K562 (cell line): ENCODE measurements at regions not wholly inside any gene's neighbourhood (a gene's known extent, or its start where the extent isn't known, plus 50 kb on each side); places are given as distances from the start of the nearest gene placed in this dataset.

Experiments
- ATAC-seq: fragments of 200-7000 bp; cut with Tn5 transposase; 3 replicates; pipeline ENCODE4 v1.9.1; 2020; ENCODE audit warnings: moderate library complexity
- BruUV-seq: library from RNA; stranded (reverse); fragments of 400-500 nt; replicated peaks from 2 replicates; lab custom pipeline; 2021; lab: Mats Ljungman, UMichigan
- CTCF ChIA-PET: fragments of 300-600 bp; formaldehyde crosslinking; extraction: SDS; loops from one replicate; lab custom pipeline; 2021; ENCODE audit warnings: low intra/inter-chr PET ratio; lab: Yijun Ruan, JAX
- POLR2A ChIA-PET: fragments of 300-600, 350-650 bp; sonication (Branson Sonifier 250); formaldehyde crosslinking; extraction: SDS; loops from one replicate; lab custom pipeline; 2021; ENCODE audit warnings: antibody characterized with exemption, inconsistent platforms; lab: Yijun Ruan, JAX
- DNase-seq, 4 experiments: peaks; one replicate each; pipeline versions ENCODE4 v3.0.0 to v3.0.0-alpha.2; 2011 to 2018; ENCODE audit warnings: low spot score in 3 of 4, mixed read lengths in 3 of 4; ENCODE audit errors: extremely low read depth in 1 of 4
- FAIRE-seq: peaks from 2 replicates; lab custom pipeline; 2011; peaks lifted over from hg19 to GRCh38; lab: Jason Lieb, UNC
- H2AFZ ChIP-seq: 2 replicates; pipeline ENCODE4 v1.6.0; 2011; ENCODE audit warnings: low read depth, low read length, control low read depth, inconsistent platforms
- H3K27ac ChIP-seq: fragments of 200-600 bp; 3 replicates; pipeline ENCODE4 v1.8.0; 2011; ENCODE audit warnings: low read depth, mild to moderate bottlenecking, control low read depth, inconsistent platforms, low read length, moderate library complexity, mixed read lengths; ENCODE audit errors: extremely low read depth
- H3K27me3 ChIP-seq, 2 experiments: fragments of 300-600 bp in 1 of 2; 2 replicates in 1 of 2; 3 replicates in 1 of 2; pipeline versions ENCODE4 v1.6.0 to v1.8.0; 2011; ENCODE audit warnings: inconsistent platforms in 2 of 2, low read length in 2 of 2, mild to moderate bottlenecking in 1 of 2, mixed read lengths in 1 of 2, moderate library complexity in 1 of 2; ENCODE audit not compliant: control insufficient read depth in 2 of 2, insufficient read depth in 2 of 2
- H3K36me3 ChIP-seq: fragments of 300-600 bp; 3 replicates; pipeline ENCODE4 v1.8.0; 2011; ENCODE audit warnings: mild to moderate bottlenecking, low read length, inconsistent platforms; ENCODE audit not compliant: control insufficient read depth, insufficient read depth
- H3K4me1 ChIP-seq, 2 experiments: fragments of 200-600 bp in 1 of 2; replicated peaks in 1 of 2; 2 replicates in 1 of 2; 3 replicates in 1 of 2; pipeline versions ENCODE4 v1.5.1 to v1.8.0; 2011; ENCODE audit warnings: inconsistent platforms in 2 of 2, low read length in 2 of 2, mild to moderate bottlenecking in 1 of 2, mixed read lengths in 1 of 2, moderate library complexity in 1 of 2; ENCODE audit not compliant: control insufficient read depth in 2 of 2, insufficient read depth in 2 of 2
- H3K4me2 ChIP-seq: 2 replicates; pipeline ENCODE4 v1.6.1; 2011; ENCODE audit warnings: low read length, control low read depth, inconsistent platforms, mixed read lengths; ENCODE audit not compliant: insufficient read depth
- H3K4me3 ChIP-seq: fragments of 200-600 bp; sonication (generic), shearing (Covaris generic); 2 replicates; pipeline ENCODE4 v1.5.1; 2016; ENCODE audit warnings: control low read depth, inconsistent platforms
- H3K79me2 ChIP-seq: fragments of 200-600 bp; 3 replicates; pipeline ENCODE4 v1.8.0; 2011; ENCODE audit warnings: low read length, inconsistent platforms; ENCODE audit not compliant: control insufficient read depth, insufficient read depth
- H3K9ac ChIP-seq, 2 experiments: 2 replicates each; pipeline versions ENCODE4 v1.6.0 to v1.6.1; 2011; ENCODE audit warnings: low read depth in 2 of 2, low read length in 2 of 2, control low read depth in 1 of 2, inconsistent platforms in 1 of 2, mild to moderate bottlenecking in 1 of 2, mixed read lengths in 1 of 2; ENCODE audit not compliant: insufficient read depth in 1 of 2
- H3K9me1 ChIP-seq: one replicate; pipeline ENCODE4 v1.6.0; 2011; ENCODE audit warnings: inconsistent platforms, mild to moderate bottlenecking, low read length, moderate library complexity; ENCODE audit not compliant: control insufficient read depth, insufficient read depth
- H3K9me3 ChIP-seq: replicated peaks from 2 replicates; pipeline ENCODE4 v1.5.1; 2011; ENCODE audit warnings: low read depth, low read length, inconsistent platforms; ENCODE audit not compliant: control insufficient read depth, insufficient read depth
- H4K20me1 ChIP-seq: replicated peaks from 2 replicates; pipeline ENCODE4 v1.6.1; 2011; ENCODE audit warnings: low read length, inconsistent platforms, mixed read lengths; ENCODE audit not compliant: control insufficient read depth, insufficient read depth
- ARID1B ChIP-seq: fragments of 450-650 bp; IDR thresholded peaks from 2 replicates; pipeline ENCODE4 v1.6.1; 2016; ENCODE audit warnings: antibody characterized with exemption, mild to moderate bottlenecking, inconsistent platforms
- ATF7 ChIP-seq: fragments of 450-650 bp; IDR thresholded peaks from 2 replicates; pipeline ENCODE4 v1.7.1; 2014; ENCODE audit warnings: mild to moderate bottlenecking, moderate library complexity
- DMBX1 ChIP-seq: fragments of 250-450 bp; sonication (Bioruptor Pico); IDR thresholded peaks from 2 replicates; pipeline ENCODE4 v1.8.0; 2022; ENCODE audit warnings: inconsistent platforms, mild to moderate bottlenecking, moderate library complexity, borderline replicate concordance
- HDAC6 ChIP-seq: IDR thresholded peaks from 2 replicates; pipeline ENCODE4 v1.6.1; 2012; ENCODE audit warnings: low read depth, mild to moderate bottlenecking, control low read depth, inconsistent platforms, low read length, moderate library complexity
- NUFIP1 ChIP-seq: fragments of 450-650 bp; IDR thresholded peaks from 2 replicates; pipeline ENCODE4 v1.6.1; 2018; ENCODE audit not compliant: partially characterized antibody
- PCBP2 ChIP-seq: fragments of 200-400 bp; formaldehyde crosslinking; IDR thresholded peaks from 2 replicates; pipeline ENCODE4 v1.6.1; 2018; ENCODE audit warnings: low read length, low read depth, mild to moderate bottlenecking, moderate library complexity; ENCODE audit not compliant: poor library complexity, severe bottlenecking
- PHB2 ChIP-seq: fragments of 450-650 bp; IDR thresholded peaks from 2 replicates; pipeline ENCODE4 v1.6.1; 2017; ENCODE audit warnings: low read depth
- RBM14 ChIP-seq: fragments of 200-400 bp; formaldehyde crosslinking; IDR thresholded peaks from 2 replicates; pipeline ENCODE4 v1.6.1; 2018; ENCODE audit warnings: low read depth, mild to moderate bottlenecking, low read length, moderate library complexity, borderline replicate concordance; ENCODE audit not compliant: insufficient read depth
- SIN3B ChIP-seq: fragments of 450-650 bp; IDR thresholded peaks from 2 replicates; pipeline ENCODE4 v1.6.1; 2017; ENCODE audit warnings: low read depth, mild to moderate bottlenecking, moderate library complexity
- SRSF9 ChIP-seq: fragments of 200-400 bp; formaldehyde crosslinking; IDR thresholded peaks from 2 replicates; pipeline ENCODE4 v1.6.1; 2017; ENCODE audit warnings: low read depth, low read length, borderline replicate concordance
- XRCC3 ChIP-seq: fragments of 450-650 bp; IDR thresholded peaks from 2 replicates; pipeline ENCODE4 v1.6.1; 2017; ENCODE audit warnings: mild to moderate bottlenecking, moderate library complexity
- ZNF12 ChIP-seq: sonication (generic); formaldehyde crosslinking; IDR thresholded peaks from 2 replicates; pipeline ENCODE4 v1.4.0; 2020; ENCODE audit warnings: mild to moderate bottlenecking, missing genetic modification reagents
- ZNF408 ChIP-seq: fragments of 250-450 bp; sonication (Bioruptor Pico); IDR thresholded peaks from 2 replicates; pipeline ENCODE4 v1.4.0; 2020; ENCODE audit warnings: low read depth, mild to moderate bottlenecking, moderate library complexity
- WGBS: fragments of 100-300 bp; shearing (Covaris generic); methylation state at CpG from one replicate; pipeline ENCODE4 v1.1.6; 2016; ENCODE audit warnings: low coverage, mixed read lengths; ENCODE audit not compliant: insufficient coverage; ENCODE audit errors: missing lambda C conversion rate; 5-methylcytosine and 5-hydroxymethylcytosine counted together
- in situ Hi-C: fragments of 300-500 bp; cut with MboI; formaldehyde crosslinking; loops from 4 replicates; pipeline ENCODE4 v1.15.0; 2018; ENCODE audit warnings: inconsistent platforms, mixed read lengths
- intact Hi-C: fragments of 100-400 bp; cut with micrococcal nuclease; formaldehyde crosslinking; loops from 2 replicates; pipeline ENCODE4 v1.14.2; 2022
- TF ChIP-seq, protein P1 (sequence below): fragments of 450-650 bp; IDR thresholded peaks from 2 replicates; pipeline ENCODE4 v1.6.1; 2018; ENCODE audit not compliant: partially characterized antibody
- TF ChIP-seq, protein P2 (sequence below), 2 experiments: fragments of 150-350 bp in 1 of 2; IDR thresholded peaks; 2 replicates each; pipeline ENCODE4 v1.6.1; 2012 to 2016; ENCODE audit warnings: low read depth in 2 of 2, low read length in 2 of 2, mild to moderate bottlenecking in 1 of 2, moderate library complexity in 1 of 2

DNA sequence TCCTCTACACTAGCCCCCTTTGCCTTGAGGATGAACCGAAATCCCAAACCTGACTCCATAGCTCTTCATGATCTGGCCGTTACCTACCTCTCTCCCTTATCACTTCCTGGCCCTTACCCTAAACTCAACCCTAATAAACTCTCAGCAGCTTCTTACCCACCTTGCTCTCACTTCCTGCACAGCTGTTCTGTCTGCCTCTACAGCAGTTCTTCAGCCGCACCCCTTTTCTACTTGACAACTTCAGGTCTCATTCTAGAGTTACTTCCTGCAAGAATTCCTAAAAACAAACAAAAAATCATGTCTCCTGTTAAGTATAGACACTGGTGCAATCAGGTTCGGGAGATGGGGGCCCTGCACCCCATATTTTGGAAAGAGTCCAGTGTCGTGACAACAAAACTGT lies 239.9 kb upstream of the CELF2 start:
- H3K9me3 ChIP-seq, result no peaks in the 10 kb centered on the region
- H3K4me1 ChIP-seq, result no peaks in the 10 kb centered on the region
- no peaks in the 10 kb centered on the region for H4K20me1 ChIP-seq
- ATAC-seq, result no peak
- WGBS, result 0% methylated on average over 5 of the region's 5 CpGs
- no peak for DNase-seq
- no peak overlapping the region for H3K4me3 ChIP-seq
- no peaks in the 10 kb centered on the region for H3K27me3 ChIP-seq
- no peaks in the 10 kb centered on the region for H3K36me3 ChIP-seq
- H3K4me2 ChIP-seq, result no peak overlapping the region
- no peak for FAIRE-seq
- no peaks in the 10 kb centered on the region for H3K9me1 ChIP-seq
- BruUV-seq, result no TSS peak
- ChIA-PET CTCF (no interaction called here), POLR2A (interaction anchor here (1.2 kb wide), 1 partner anchor 10 kb away, joined by 3 read pairs; no protein-coding TSS in a partner anchor)
- intact Hi-C loops (no loop called here), in situ Hi-C loops (no loop called here)
- no peak overlapping the region for H2AFZ ChIP-seq
- H3K27ac ChIP-seq, result no peak overlapping the region
- no peak overlapping the region for H3K9ac ChIP-seq
- H3K79me2 ChIP-seq, result no peaks in the 10 kb centered on the region
- TF ChIP-seq SIN3B (no peak), RBM14 (no peak), DMBX1 (CRISPR knock-in tag) (no peak), SRSF9 (no peak), HDAC6 (no peak), ATF7 (no peak), ZNF408 (CRISPR knock-in tag) (no peak), ZNF12 (no peak), XRCC3 (no peak), PCBP2 (no peak), PHB2 (no peak), ARID1B (no peak), NUFIP1 (no peak)
- TF ChIP-seq, protein P1, sequence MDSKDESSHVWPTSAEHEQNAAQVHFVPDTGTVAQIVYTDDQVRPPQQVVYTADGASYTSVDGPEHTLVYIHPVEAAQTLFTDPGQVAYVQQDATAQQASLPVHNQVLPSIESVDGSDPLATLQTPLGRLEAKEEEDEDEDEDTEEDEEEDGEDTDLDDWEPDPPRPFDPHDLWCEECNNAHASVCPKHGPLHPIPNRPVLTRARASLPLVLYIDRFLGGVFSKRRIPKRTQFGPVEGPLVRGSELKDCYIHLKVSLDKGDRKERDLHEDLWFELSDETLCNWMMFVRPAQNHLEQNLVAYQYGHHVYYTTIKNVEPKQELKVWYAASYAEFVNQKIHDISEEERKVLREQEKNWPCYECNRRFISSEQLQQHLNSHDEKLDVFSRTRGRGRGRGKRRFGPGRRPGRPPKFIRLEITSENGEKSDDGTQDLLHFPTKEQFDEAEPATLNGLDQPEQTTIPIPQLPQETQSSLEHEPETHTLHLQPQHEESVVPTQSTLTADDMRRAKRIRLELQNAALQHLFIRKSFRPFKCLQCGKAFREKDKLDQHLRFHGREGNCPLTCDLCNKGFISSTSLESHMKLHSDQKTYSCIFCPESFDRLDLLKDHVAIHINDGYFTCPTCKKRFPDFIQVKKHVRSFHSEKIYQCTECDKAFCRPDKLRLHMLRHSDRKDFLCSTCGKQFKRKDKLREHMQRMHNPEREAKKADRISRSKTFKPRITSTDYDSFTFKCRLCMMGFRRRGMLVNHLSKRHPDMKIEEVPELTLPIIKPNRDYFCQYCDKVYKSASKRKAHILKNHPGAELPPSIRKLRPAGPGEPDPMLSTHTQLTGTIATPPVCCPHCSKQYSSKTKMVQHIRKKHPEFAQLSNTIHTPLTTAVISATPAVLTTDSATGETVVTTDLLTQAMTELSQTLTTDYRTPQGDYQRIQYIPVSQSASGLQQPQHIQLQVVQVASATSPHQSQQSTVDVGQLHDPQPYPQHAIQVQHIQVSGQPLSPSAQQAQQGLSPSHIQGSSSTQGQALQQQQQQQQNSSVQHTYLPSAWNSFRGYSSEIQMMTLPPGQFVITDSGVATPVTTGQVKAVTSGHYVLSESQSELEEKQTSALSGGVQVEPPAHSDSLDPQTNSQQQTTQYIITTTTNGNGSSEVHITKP, result no peak
- TF ChIP-seq, protein P2, sequence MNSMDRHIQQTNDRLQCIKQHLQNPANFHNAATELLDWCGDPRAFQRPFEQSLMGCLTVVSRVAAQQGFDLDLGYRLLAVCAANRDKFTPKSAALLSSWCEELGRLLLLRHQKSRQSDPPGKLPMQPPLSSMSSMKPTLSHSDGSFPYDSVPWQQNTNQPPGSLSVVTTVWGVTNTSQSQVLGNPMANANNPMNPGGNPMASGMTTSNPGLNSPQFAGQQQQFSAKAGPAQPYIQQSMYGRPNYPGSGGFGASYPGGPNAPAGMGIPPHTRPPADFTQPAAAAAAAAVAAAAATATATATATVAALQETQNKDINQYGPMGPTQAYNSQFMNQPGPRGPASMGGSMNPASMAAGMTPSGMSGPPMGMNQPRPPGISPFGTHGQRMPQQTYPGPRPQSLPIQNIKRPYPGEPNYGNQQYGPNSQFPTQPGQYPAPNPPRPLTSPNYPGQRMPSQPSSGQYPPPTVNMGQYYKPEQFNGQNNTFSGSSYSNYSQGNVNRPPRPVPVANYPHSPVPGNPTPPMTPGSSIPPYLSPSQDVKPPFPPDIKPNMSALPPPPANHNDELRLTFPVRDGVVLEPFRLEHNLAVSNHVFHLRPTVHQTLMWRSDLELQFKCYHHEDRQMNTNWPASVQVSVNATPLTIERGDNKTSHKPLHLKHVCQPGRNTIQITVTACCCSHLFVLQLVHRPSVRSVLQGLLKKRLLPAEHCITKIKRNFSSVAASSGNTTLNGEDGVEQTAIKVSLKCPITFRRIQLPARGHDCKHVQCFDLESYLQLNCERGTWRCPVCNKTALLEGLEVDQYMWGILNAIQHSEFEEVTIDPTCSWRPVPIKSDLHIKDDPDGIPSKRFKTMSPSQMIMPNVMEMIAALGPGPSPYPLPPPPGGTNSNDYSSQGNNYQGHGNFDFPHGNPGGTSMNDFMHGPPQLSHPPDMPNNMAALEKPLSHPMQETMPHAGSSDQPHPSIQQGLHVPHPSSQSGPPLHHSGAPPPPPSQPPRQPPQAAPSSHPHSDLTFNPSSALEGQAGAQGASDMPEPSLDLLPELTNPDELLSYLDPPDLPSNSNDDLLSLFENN (IDR thresholded peaks at IDR 0.05; ENCODE audit: low read depth in 2 of 2, low read length in 2 of 2), result no peak
